ENCODE measurements at regions not wholly inside any gene's neighbourhood (a gene's known extent, or its start where the extent isn't known, plus 50 kb on each side); places are given as distances from the start of the nearest gene placed in this dataset.

- TF ChIP-seq NFIC (IDR thresholded peaks at IDR 0.05) (no peak), RAD21 (IDR thresholded peaks at IDR 0.05; ENCODE audit: low read depth) (no peak), YY1 (IDR thresholded peaks at IDR 0.05; ENCODE audit: low read depth) (no peak), EGR1 (IDR thresholded peaks at IDR 0.05) (no peak), EP300 (IDR thresholded peaks at IDR 0.05; ENCODE audit: borderline replicate concordance) (no peak), TAF1 (IDR thresholded peaks at IDR 0.05; ENCODE audit: low read depth) (no peak), REST (IDR thresholded peaks at IDR 0.05; ENCODE audit: low read depth) (no peak)
These were observed 818.1 kb upstream of the TMEM132C start for GRCh38 chr12:127448906-127449305.
